H1 (cell line): ENCODE measurements at regions not wholly inside any gene's neighbourhood (a gene's known extent, or its start where the extent isn't known, plus 50 kb on each side); places are given as distances from the start of the nearest gene placed in this dataset.

Experiments used
- CTCF ChIA-PET: fragments of 300-600 bp; sonication (Branson Sonifier 250); formaldehyde crosslinking; loops from one replicate; lab custom pipeline; 2021; ENCODE audit not compliant: partially characterized antibody; lab: Charles Lee
- POLR2A ChIA-PET: fragments of 300-600 bp; sonication (Branson Sonifier 250); formaldehyde crosslinking; loops from one replicate; lab custom pipeline; 2021; ENCODE audit warnings: inconsistent platforms; ENCODE audit not compliant: partially characterized antibody; lab: Charles Lee
- DNase-seq, 2 experiments: peaks; one replicate each; pipeline versions ENCODE4 v3.0.0 to v3.0.0-alpha.2; 2010 to 2022; ENCODE audit warnings: low spot score in 2 of 2, low read depth in 1 of 2, mixed read lengths in 1 of 2
- FAIRE-seq: peaks from 2 replicates; lab custom pipeline; 2011; peaks lifted over from hg19 to GRCh38; lab: Jason Lieb, UNC
- H2AFZ ChIP-seq: 2 replicates; pipeline ENCODE4 v1.8.1; 2012; ENCODE audit warnings: low read length, inconsistent platforms
- H2AK5ac ChIP-seq: 2 replicates; pipeline ENCODE4 v1.6.1; 2013; ENCODE audit warnings: low read depth, low read length
- H2BK120ac ChIP-seq: replicated peaks from 2 replicates; pipeline ENCODE3; 2013; ENCODE audit warnings: low read depth, low read length, inconsistent platforms
- H2BK12ac ChIP-seq: 2 replicates; pipeline ENCODE4 v1.6.1; 2013; ENCODE audit warnings: low read depth, low read length
- H2BK15ac ChIP-seq: 2 replicates; pipeline ENCODE4 v1.6.1; 2013; ENCODE audit warnings: low read length
- H2BK20ac ChIP-seq: 2 replicates; pipeline ENCODE4 v1.6.1; 2013; ENCODE audit warnings: low read length
- H2BK5ac ChIP-seq: 2 replicates; pipeline ENCODE4 v1.6.1; 2013; ENCODE audit warnings: low read depth, low read length
- H3K14ac ChIP-seq: 2 replicates; pipeline ENCODE4 v1.6.1; 2013; ENCODE audit warnings: inconsistent platforms; ENCODE audit not compliant: insufficient read length
- H3K18ac ChIP-seq: 2 replicates; pipeline ENCODE4 v1.6.1; 2013; ENCODE audit warnings: low read length; ENCODE audit errors: extremely low read depth
- H3K23ac ChIP-seq: 2 replicates; pipeline ENCODE4 v1.6.1; 2013; ENCODE audit warnings: inconsistent platforms; ENCODE audit not compliant: insufficient read length
- H3K23me2 ChIP-seq: 2 replicates; pipeline ENCODE4 v1.6.1; 2013; ENCODE audit warnings: low read depth, low read length
- H3K27ac ChIP-seq: 2 replicates; pipeline ENCODE4 v1.6.1; 2011; ENCODE audit warnings: low read depth, low read length, inconsistent platforms
- H3K27me3 ChIP-seq, 4 experiments: replicated peaks in 1 of 4; 1 replicate in 1 of 4; 2 replicates in 3 of 4; pipeline versions ENCODE4 v1.6.1 to v1.8.1; 2011 to 2013; ENCODE audit warnings: low read length in 3 of 4, mild to moderate bottlenecking in 3 of 4, inconsistent platforms in 2 of 4, mixed read lengths in 2 of 4, moderate library complexity in 1 of 4; ENCODE audit not compliant: control insufficient read depth in 3 of 4, insufficient read depth in 3 of 4; ENCODE audit errors: extremely low read depth in 1 of 4
- H3K36me3 ChIP-seq, 4 experiments: 2 replicates each; pipeline versions ENCODE4 v1.6.1 to v1.8.1; 2011 to 2013; ENCODE audit warnings: mild to moderate bottlenecking in 4 of 4, low read length in 3 of 4, moderate library complexity in 2 of 4, control low read depth in 1 of 4, inconsistent platforms in 1 of 4; ENCODE audit not compliant: insufficient read depth in 4 of 4, control insufficient read depth in 2 of 4
- H3K4ac ChIP-seq: replicated peaks from 2 replicates; pipeline ENCODE3; 2013; ENCODE audit warnings: low read length, low read depth, mixed read lengths, inconsistent platforms; ENCODE audit not compliant: insufficient read length
- H3K4me1 ChIP-seq, 4 experiments: replicated peaks in 1 of 4; 1 replicate in 1 of 4; 2 replicates in 3 of 4; pipeline versions ENCODE4 v1.6.1 to v1.8.1; 2011 to 2013; ENCODE audit warnings: low read length in 3 of 4, inconsistent platforms in 2 of 4, mixed read lengths in 1 of 4; ENCODE audit not compliant: insufficient read depth in 4 of 4, control insufficient read depth in 3 of 4
- H3K4me2 ChIP-seq, 2 experiments: 2 replicates each; pipeline versions ENCODE4 v1.6.1 to v1.8.1; 2011 to 2013; ENCODE audit warnings: low read depth in 2 of 2, low read length in 2 of 2, control low read depth in 1 of 2, inconsistent platforms in 1 of 2, mild to moderate bottlenecking in 1 of 2; ENCODE audit not compliant: insufficient read depth in 1 of 2
- H3K4me3 ChIP-seq, 4 experiments: fragments of 200-600, 300-600 bp in 1 of 4; sonication (generic), shearing (Covaris generic), sonication (Bioruptor Twin) in 1 of 4; 2 replicates each; pipeline versions ENCODE4 v1.5.1 to v1.8.1; 2011 to 2016; ENCODE audit warnings: low read length in 4 of 4, low read depth in 3 of 4, control low read depth in 2 of 4, inconsistent platforms in 2 of 4, mild to moderate bottlenecking in 2 of 4, mixed read lengths in 1 of 4, moderate library complexity in 1 of 4; ENCODE audit not compliant: insufficient read depth in 2 of 4; ENCODE audit errors: extremely low read depth in 1 of 4
- H3K56ac ChIP-seq: replicated peaks from 2 replicates; pipeline ENCODE3; 2013; ENCODE audit warnings: low read depth, mild to moderate bottlenecking, mixed read lengths, low read length, inconsistent platforms; ENCODE audit not compliant: insufficient read length
- H3K79me1 ChIP-seq: 2 replicates; pipeline ENCODE4 v1.6.1; 2013; ENCODE audit warnings: low read depth, low read length, control low read depth
- H3K79me2 ChIP-seq, 2 experiments: 2 replicates each; pipeline versions ENCODE4 v1.6.1 to v1.8.1; 2012 to 2013; ENCODE audit warnings: low read length in 2 of 2, mild to moderate bottlenecking in 2 of 2, inconsistent platforms in 1 of 2; ENCODE audit not compliant: insufficient read depth in 2 of 2, control insufficient read depth in 1 of 2
- H3K9ac ChIP-seq, 4 experiments: replicated peaks in 1 of 4; 1 replicate in 1 of 4; 2 replicates in 3 of 4; pipeline versions ENCODE4 v1.6.1 to v1.8.1; 2011 to 2013; ENCODE audit warnings: low read depth in 3 of 4, low read length in 3 of 4, control low read depth in 2 of 4, mild to moderate bottlenecking in 2 of 4, moderate library complexity in 2 of 4, inconsistent platforms in 1 of 4; ENCODE audit errors: extremely low read depth in 1 of 4
- H3K9me3 ChIP-seq, 2 experiments: 2 replicates each; pipeline versions ENCODE4 v1.6.1 to v1.8.1; 2012 to 2013; ENCODE audit warnings: mild to moderate bottlenecking in 2 of 2, moderate library complexity in 2 of 2, control low read depth in 1 of 2, inconsistent platforms in 1 of 2, low read depth in 1 of 2, low read length in 1 of 2, mixed read lengths in 1 of 2; ENCODE audit not compliant: insufficient read depth in 2 of 2
- H4K20me1 ChIP-seq, 2 experiments: replicated peaks in 1 of 2; 2 replicates each; pipeline versions ENCODE3 to v1.8.1; 2011 to 2013; ENCODE audit warnings: inconsistent platforms in 2 of 2, low read length in 2 of 2, mild to moderate bottlenecking in 1 of 2; ENCODE audit not compliant: insufficient read depth in 2 of 2, control insufficient read depth in 1 of 2
- H4K5ac ChIP-seq: 2 replicates; pipeline ENCODE4 v1.6.1; 2013; ENCODE audit warnings: low read length, low read depth, mixed read lengths, inconsistent platforms; ENCODE audit not compliant: insufficient read length
- H4K8ac ChIP-seq: 2 replicates; pipeline ENCODE4 v1.8.0; 2013; ENCODE audit warnings: mild to moderate bottlenecking, moderate library complexity, low read length, inconsistent platforms; ENCODE audit not compliant: insufficient read depth; ENCODE audit errors: extremely low read depth
- H4K91ac ChIP-seq: replicated peaks from 2 replicates; pipeline ENCODE3; 2013; ENCODE audit warnings: low read length, mixed read lengths, inconsistent platforms; ENCODE audit not compliant: insufficient read length
- BACH1 ChIP-seq: IDR thresholded peaks from 2 replicates; pipeline ENCODE4 v1.6.1; 2012; ENCODE audit warnings: low read length, improper control_type of control experiment
- BCL11A ChIP-seq, 2 experiments: IDR thresholded peaks; one replicate each; pipeline ENCODE4 v1.6.1; 2011; ENCODE audit warnings: low read depth in 2 of 2, low read length in 2 of 2, mild to moderate bottlenecking in 2 of 2
- E2F6 ChIP-seq: IDR thresholded peaks from 2 replicates; pipeline ENCODE4 v1.6.1; 2012; ENCODE audit warnings: inconsistent platforms
- GTF2F1 ChIP-seq: IDR thresholded peaks from 2 replicates; pipeline ENCODE4 v1.6.1; 2012; ENCODE audit warnings: low read depth, low read length, improper control_type of control experiment, borderline replicate concordance
- KDM1A ChIP-seq: fragments of 200-600, 300-600 bp; sonication (generic); IDR thresholded peaks from 2 replicates; pipeline ENCODE4 v1.7.1; 2016; ENCODE audit warnings: mild to moderate bottlenecking, low read length, borderline replicate concordance
- MAFK ChIP-seq: IDR thresholded peaks from 2 replicates; pipeline ENCODE4 v1.6.1; 2012; ENCODE audit warnings: low read depth, mild to moderate bottlenecking, improper control_type of control experiment, low read length
- SIRT6 ChIP-seq: IDR thresholded peaks from one replicate; pipeline ENCODE4 v1.7.1; 2012; ENCODE audit warnings: low read length, inconsistent platforms
- SUZ12 ChIP-seq: fragments of 200-600 bp; sonication (generic); IDR thresholded peaks from 2 replicates; pipeline ENCODE4 v1.6.1; 2012; ENCODE audit warnings: mild to moderate bottlenecking, inconsistent platforms, low read length, moderate library complexity, mixed read lengths
- TEAD4 ChIP-seq: IDR thresholded peaks from 2 replicates; pipeline ENCODE4 v1.6.1; 2012; ENCODE audit warnings: low read depth, low read length, inconsistent platforms, mixed read lengths
- WGBS, 2 experiments: shearing (Covaris generic) in 1 of 2; methylation state at CpG; one replicate each; pipeline versions ENCODE4 v1.1.6 to v1.1.7; 2013 to 2015; ENCODE audit warnings: low lambda C conversion rate in 2 of 2, mixed read lengths in 2 of 2, inconsistent platforms in 1 of 2, low coverage in 1 of 2, missing lambda C conversion rate in 1 of 2; ENCODE audit not compliant: insufficient replicate concordance in 2 of 2, insufficient coverage in 1 of 2, insufficient read length in 1 of 2; ENCODE audit errors: extremely low coverage in 1 of 2, missing lambda C conversion rate in 1 of 2; 5-methylcytosine and 5-hydroxymethylcytosine counted together

- Histone ChIP-seq H2BK15ac (no peak overlapping the region), H4K8ac (no peak overlapping the region), H2AFZ (no peak overlapping the region), H2AK5ac (no peak overlapping the region), H3K23me2 (no peaks in the 10 kb centered on the region), H3K27me3 (no peaks in the 10 kb centered on the region), H3K9me3 (no peaks in the 10 kb centered on the region), H3K56ac (no peak overlapping the region), H4K5ac (no peak overlapping the region), H3K9ac (no peak overlapping the region), H3K79me1 (no peaks in the 10 kb centered on the region), H2BK120ac (no peak overlapping the region), H3K18ac (no peak overlapping the region), H3K27ac (no peak overlapping the region), H2BK20ac (no peak overlapping the region), H3K4me1 (peaks cover 0 to 4% (median 0%) of the 10 kb centered on the region in 4 experiments; a peak in 1 of 7 replicates), H3K79me2 (no peaks in the 10 kb centered on the region), H4K20me1 (no peaks in the 10 kb centered on the region), H2BK12ac (no peak overlapping the region), H3K4ac (no peak overlapping the region), H2BK5ac (no peak overlapping the region), H3K36me3 (no peaks in the 10 kb centered on the region), H4K91ac (no peak overlapping the region), H3K14ac (no peak overlapping the region), H3K4me3 (no peak overlapping the region), H3K23ac (no peak overlapping the region), H3K4me2 (no peak overlapping the region)
- ChIA-PET CTCF (interaction anchor here (1.2 to 2.8 kb wide), 2 partner anchors 31 to 145 kb away, joined by 3 to 13 read pairs; no protein-coding TSS in a partner anchor), POLR2A (no interaction called here)
- no peak for DNase-seq
- WGBS, 2 experiments: 93% methylated on average over 3 of the region's 3 CpGs; no CpG with 5 or more reads in 1 of the 2 experiments
- TF ChIP-seq TEAD4 (no peak), BACH1 (no peak), GTF2F1 (no peak), E2F6 (no peak), SIRT6 (no peak), BCL11A (IDR thresholded peaks at IDR 0.05; ENCODE audit: low read depth in 2 of 2, low read length in 2 of 2) (no peak), MAFK (no peak), SUZ12 (no peak), KDM1A (no peak)
- FAIRE-seq: no peak
These were observed 59.9 kb downstream of the OTOL1 start for GRCh38 chr3:161556533-161556932.
